GM12878 (cell line): ENCODE measurements at regions not wholly inside any gene's neighbourhood (a gene's known extent, or its start where the extent isn't known, plus 50 kb on each side); places are given as distances from the start of the nearest gene placed in this dataset.
"Not testable (repeated sequence)": the region's sequence is repeated elsewhere in the genome, so short reads cannot be mapped to it uniquely, and the experiment has no call there.

Source experiments
- EZH2 ChIP-seq: IDR thresholded peaks from 2 replicates; pipeline ENCODE4 v1.6.1; 2012; ENCODE audit warnings: low read depth, mild to moderate bottlenecking, control low read depth, inconsistent platforms, low read length, borderline replicate concordance; ENCODE audit not compliant: control insufficient read depth
- GABPA ChIP-seq: IDR thresholded peaks from 2 replicates; pipeline ENCODE4 v1.6.1; 2014; ENCODE audit warnings: antibody characterized with exemption, low read depth, mild to moderate bottlenecking, inconsistent platforms
- POLR2A ChIP-seq: IDR thresholded peaks from 2 replicates; pipeline ENCODE4 v1.6.1; 2011; ENCODE audit warnings: low read depth, mild to moderate bottlenecking, low read length
- POLR2AphosphoS5 ChIP-seq: IDR thresholded peaks from 2 replicates; pipeline ENCODE4 v1.6.1; 2011; ENCODE audit warnings: mild to moderate bottlenecking, low read length, inconsistent platforms
- SIN3A ChIP-seq: IDR thresholded peaks from 2 replicates; pipeline ENCODE4 v1.6.1; 2012; ENCODE audit warnings: low read depth, low read length, improper control_type of control experiment
- SMC3 ChIP-seq: IDR thresholded peaks from 2 replicates; pipeline ENCODE4 v1.6.1; 2011; ENCODE audit warnings: low read length, improper control_type of control experiment, borderline replicate concordance
- TF ChIP-seq, protein P1 (sequence below): IDR thresholded peaks from 2 replicates; pipeline ENCODE4 v1.6.1; 2011; ENCODE audit warnings: low read depth, low read length, improper control_type of control experiment, borderline replicate concordance
- TF ChIP-seq, protein P2 (sequence below): fragments of 450-650 bp; IDR thresholded peaks from 2 replicates; pipeline ENCODE4 v1.6.1; 2016; ENCODE audit warnings: mild to moderate bottlenecking
- TF ChIP-seq, protein P3 (sequence below), 3 experiments: IDR thresholded peaks in 2 of 3; conservative IDR thresholded peaks in 1 of 3; 2 replicates each; pipeline ENCODE4 v1.5.1; 2011; ENCODE audit warnings: low read depth in 3 of 3, low read length in 3 of 3, mild to moderate bottlenecking in 3 of 3, control low read depth in 2 of 3, moderate library complexity in 2 of 3, inconsistent platforms in 1 of 3, mixed read lengths in 1 of 3; ENCODE audit not compliant: control insufficient read depth in 2 of 3, insufficient read depth in 1 of 3; ENCODE audit errors: extremely low read depth in 1 of 3
- TF ChIP-seq, protein P4 (sequence below): IDR thresholded peaks from 2 replicates; pipeline ENCODE4 v1.6.1; 2011; ENCODE audit warnings: borderline replicate concordance, low read depth, mild to moderate bottlenecking, moderate library complexity, mixed read lengths, low read length; ENCODE audit not compliant: insufficient read depth; ENCODE audit errors: extremely low read length

DNA sequence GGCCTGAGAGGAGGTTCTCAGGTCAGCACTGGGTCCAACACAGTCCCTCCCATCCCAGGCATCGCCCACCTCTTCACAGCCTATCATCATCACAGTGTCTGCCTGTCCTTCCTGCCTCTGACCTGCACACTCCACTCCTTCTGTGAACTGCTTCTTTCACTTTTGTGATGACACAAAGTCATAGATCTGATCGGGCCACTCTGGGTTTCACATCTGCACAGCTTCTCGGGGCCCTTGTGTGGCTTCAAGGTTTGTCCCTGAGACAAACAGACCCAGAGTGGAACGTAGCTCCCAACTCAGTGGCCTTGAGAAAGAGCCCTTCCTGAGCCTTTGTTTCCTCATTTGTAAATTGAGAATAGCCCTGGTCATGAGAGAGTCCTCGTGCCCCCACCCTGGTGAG, 377.1 kb downstream of the ANAPC1 start:
- TF ChIP-seq, protein P1, sequence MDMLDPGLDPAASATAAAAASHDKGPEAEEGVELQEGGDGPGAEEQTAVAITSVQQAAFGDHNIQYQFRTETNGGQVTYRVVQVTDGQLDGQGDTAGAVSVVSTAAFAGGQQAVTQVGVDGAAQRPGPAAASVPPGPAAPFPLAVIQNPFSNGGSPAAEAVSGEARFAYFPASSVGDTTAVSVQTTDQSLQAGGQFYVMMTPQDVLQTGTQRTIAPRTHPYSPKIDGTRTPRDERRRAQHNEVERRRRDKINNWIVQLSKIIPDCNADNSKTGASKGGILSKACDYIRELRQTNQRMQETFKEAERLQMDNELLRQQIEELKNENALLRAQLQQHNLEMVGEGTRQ = not testable (repeated sequence)
- TF ChIP-seq GABPA, POLR2AphosphoS5, EZH2, SMC3, POLR2A, SIN3A: not testable (repeated sequence)
- TF ChIP-seq, protein P2, sequence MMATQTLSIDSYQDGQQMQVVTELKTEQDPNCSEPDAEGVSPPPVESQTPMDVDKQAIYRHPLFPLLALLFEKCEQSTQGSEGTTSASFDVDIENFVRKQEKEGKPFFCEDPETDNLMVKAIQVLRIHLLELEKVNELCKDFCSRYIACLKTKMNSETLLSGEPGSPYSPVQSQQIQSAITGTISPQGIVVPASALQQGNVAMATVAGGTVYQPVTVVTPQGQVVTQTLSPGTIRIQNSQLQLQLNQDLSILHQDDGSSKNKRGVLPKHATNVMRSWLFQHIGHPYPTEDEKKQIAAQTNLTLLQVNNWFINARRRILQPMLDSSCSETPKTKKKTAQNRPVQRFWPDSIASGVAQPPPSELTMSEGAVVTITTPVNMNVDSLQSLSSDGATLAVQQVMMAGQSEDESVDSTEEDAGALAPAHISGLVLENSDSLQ = not testable (repeated sequence)
- TF ChIP-seq, protein P3, sequence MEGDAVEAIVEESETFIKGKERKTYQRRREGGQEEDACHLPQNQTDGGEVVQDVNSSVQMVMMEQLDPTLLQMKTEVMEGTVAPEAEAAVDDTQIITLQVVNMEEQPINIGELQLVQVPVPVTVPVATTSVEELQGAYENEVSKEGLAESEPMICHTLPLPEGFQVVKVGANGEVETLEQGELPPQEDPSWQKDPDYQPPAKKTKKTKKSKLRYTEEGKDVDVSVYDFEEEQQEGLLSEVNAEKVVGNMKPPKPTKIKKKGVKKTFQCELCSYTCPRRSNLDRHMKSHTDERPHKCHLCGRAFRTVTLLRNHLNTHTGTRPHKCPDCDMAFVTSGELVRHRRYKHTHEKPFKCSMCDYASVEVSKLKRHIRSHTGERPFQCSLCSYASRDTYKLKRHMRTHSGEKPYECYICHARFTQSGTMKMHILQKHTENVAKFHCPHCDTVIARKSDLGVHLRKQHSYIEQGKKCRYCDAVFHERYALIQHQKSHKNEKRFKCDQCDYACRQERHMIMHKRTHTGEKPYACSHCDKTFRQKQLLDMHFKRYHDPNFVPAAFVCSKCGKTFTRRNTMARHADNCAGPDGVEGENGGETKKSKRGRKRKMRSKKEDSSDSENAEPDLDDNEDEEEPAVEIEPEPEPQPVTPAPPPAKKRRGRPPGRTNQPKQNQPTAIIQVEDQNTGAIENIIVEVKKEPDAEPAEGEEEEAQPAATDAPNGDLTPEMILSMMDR (IDR thresholded peaks at IDR 0.05 in 2 of 3, conservative IDR thresholded peaks at IDR 0.05 in 1 of 3; ENCODE audit: control insufficient read depth in 2 of 3, extremely low read depth in 1 of 3, insufficient read depth in 1 of 3, low read depth in 3 of 3, low read length in 3 of 3) = not testable (repeated sequence)
- TF ChIP-seq, protein P4, sequence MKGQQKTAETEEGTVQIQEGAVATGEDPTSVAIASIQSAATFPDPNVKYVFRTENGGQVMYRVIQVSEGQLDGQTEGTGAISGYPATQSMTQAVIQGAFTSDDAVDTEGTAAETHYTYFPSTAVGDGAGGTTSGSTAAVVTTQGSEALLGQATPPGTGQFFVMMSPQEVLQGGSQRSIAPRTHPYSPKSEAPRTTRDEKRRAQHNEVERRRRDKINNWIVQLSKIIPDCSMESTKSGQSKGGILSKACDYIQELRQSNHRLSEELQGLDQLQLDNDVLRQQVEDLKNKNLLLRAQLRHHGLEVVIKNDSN = not testable (repeated sequence)
